Omental fat pad (tissue), 3 donors: ENCODE measurements at regions not wholly inside any gene's neighbourhood (a gene's known extent, or its start where the extent isn't known, plus 50 kb on each side); places are given as distances from the start of the nearest gene placed in this dataset.

ENCODE experiments used
- ATAC-seq: fragments of 150-250 bp; one replicate; pipeline ENCODE4 v1.9.1; 2016; ENCODE audit warnings: mild to moderate bottlenecking, moderate library complexity; ENCODE audit not compliant: low FRiP score
- DNase-seq: peaks from one replicate; pipeline ENCODE4 v3.0.0-alpha.2; 2019; ENCODE audit warnings: low spot score
- TF ChIP-seq, protein P1 (sequence below), 3 donors: fragments of 450-650 bp; IDR thresholded peaks; one replicate each; pipeline ENCODE4 v1.5.1; 2016 to 2017; ENCODE audit warnings: antibody characterized with exemption in 3 of 3, mild to moderate bottlenecking in 3 of 3, moderate library complexity in 2 of 3

- ATAC-seq: no peak
- no peak for DNase-seq
- TF ChIP-seq, protein P1, sequence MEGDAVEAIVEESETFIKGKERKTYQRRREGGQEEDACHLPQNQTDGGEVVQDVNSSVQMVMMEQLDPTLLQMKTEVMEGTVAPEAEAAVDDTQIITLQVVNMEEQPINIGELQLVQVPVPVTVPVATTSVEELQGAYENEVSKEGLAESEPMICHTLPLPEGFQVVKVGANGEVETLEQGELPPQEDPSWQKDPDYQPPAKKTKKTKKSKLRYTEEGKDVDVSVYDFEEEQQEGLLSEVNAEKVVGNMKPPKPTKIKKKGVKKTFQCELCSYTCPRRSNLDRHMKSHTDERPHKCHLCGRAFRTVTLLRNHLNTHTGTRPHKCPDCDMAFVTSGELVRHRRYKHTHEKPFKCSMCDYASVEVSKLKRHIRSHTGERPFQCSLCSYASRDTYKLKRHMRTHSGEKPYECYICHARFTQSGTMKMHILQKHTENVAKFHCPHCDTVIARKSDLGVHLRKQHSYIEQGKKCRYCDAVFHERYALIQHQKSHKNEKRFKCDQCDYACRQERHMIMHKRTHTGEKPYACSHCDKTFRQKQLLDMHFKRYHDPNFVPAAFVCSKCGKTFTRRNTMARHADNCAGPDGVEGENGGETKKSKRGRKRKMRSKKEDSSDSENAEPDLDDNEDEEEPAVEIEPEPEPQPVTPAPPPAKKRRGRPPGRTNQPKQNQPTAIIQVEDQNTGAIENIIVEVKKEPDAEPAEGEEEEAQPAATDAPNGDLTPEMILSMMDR (IDR thresholded peaks at IDR 0.05): no peak
Measured at GRCh38 chr18:56152551-56153310, 485.7 kb downstream of the TXNL1 start.

- DNase-seq: no peak
- peak; percentile 28 for ATAC-seq
- TF ChIP-seq, protein P1 (IDR thresholded peaks at IDR 0.05): no peak
Measured at GRCh38 chr18:56148373-56148772, 490.0 kb downstream of the TXNL1 start.

DNA sequence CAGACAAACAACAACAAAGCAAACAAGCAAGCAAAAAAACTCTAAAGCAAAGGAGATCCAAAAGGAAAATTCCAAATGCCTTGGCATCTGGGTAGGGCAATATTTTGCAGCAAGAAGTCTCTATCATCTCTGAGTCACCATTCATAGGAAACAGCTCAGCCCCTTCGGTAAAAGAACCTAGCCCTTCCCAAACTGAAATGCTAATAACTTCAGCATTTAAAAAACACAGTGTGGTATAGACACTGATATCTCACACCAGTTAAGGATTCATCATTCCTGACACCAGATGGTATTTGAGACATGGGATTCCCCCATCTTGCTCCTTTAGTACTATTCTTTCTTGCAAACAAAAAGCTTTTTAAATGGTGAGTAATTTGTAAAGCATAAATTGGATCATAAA, 491.8 kb downstream of the TXNL1 start:
- ATAC-seq (peak; percentile 63), DNase-seq (no peak)
- TF ChIP-seq, protein P1 (IDR thresholded peaks at IDR 0.05): no peak

- TF ChIP-seq, protein P1 (IDR thresholded peaks at IDR 0.05): no peak
- no peak for DNase-seq
- ATAC-seq: no peak
Measured at GRCh38 chr18:56142001-56142400, 496.4 kb downstream of the TXNL1 start.

DNA sequence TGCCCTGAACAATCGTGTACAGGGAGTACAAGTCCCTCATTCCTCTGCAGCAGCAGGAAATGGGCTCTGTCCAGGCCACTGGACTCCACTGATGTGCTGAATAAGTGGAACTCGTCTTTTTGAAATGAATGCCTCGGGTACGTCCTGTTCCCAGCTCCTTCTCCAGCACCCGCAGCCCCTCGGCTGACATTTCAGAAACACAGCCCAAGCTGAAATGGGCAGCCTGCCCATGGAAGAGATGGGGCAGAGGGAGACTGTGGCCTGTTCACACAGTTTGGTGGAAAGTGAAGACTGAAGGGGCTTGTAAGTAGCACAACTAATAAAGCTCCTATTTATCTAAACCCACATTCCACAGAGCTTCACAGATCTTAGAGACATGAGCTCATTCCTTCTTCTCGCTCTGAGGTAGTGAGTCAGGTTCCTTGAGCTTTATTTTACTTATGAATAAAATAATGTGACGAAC, 498.6 kb downstream of the TXNL1 start:
- TF ChIP-seq, protein P1 (IDR thresholded peaks at IDR 0.05): no peak
- DNase-seq: no peak
- peak; percentile 43 for ATAC-seq

DNA sequence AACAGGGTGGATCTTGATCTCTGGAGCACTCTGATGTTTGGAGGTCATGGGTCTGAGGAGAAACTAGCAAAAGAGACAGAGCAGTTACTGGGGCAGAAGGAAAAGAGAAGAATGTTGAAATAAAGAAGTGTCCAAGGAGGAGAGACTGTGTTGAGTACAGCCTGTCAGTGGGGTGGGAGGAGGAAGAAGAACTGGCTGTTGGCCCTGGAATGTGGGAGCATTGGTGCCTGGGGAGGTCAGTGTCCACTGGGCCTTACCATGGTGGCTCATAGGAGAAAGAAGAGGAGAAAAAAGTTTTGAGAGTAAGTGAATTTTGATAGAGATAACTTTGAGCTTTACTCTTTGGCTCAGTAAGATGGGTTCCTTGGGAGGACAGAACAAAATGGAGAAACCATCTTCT, 499.0 kb downstream of the TXNL1 start:
- ATAC-seq (peak; percentile 27), DNase-seq (no peak)
- TF ChIP-seq, protein P1 (IDR thresholded peaks at IDR 0.05): no peak

- no peak for ATAC-seq
- TF ChIP-seq, protein P1 (IDR thresholded peaks at IDR 0.05): no peak
- no peak for DNase-seq
Measured at GRCh38 chr18:56136105-56136504, 502.3 kb downstream of the TXNL1 start.
